ENCODE measurements at regions not wholly inside any gene's neighbourhood (a gene's known extent, or its start where the extent isn't known, plus 50 kb on each side); places are given as distances from the start of the nearest gene placed in this dataset.

GRCh38 chr10:117669122-117669521 lies 126.6 kb downstream of the EMX2 start:
- no peak for TF ChIP-seq CTCF (IDR thresholded peaks at IDR 0.05; ENCODE audit: low read depth, low read length)
- no peak for DNase-seq (ENCODE audit: extremely low read depth, low read depth)

- DNase-seq (ENCODE audit: extremely low read depth, low read depth) = no peak
- TF ChIP-seq CTCF (IDR thresholded peaks at IDR 0.05; ENCODE audit: low read depth, low read length) = no peak
Observed at GRCh38 chr10:117670116-117670904, 127.8 kb downstream of the EMX2 start.

GRCh38 chr10:117673230-117674010 lies 130.9 kb downstream of the EMX2 start:
- no peak for DNase-seq (ENCODE audit: extremely low read depth, low read depth)
- no peak for TF ChIP-seq CTCF (IDR thresholded peaks at IDR 0.05; ENCODE audit: low read depth, low read length)

- DNase-seq (ENCODE audit: extremely low read depth, low read depth) = no peak
- no peak for TF ChIP-seq CTCF (IDR thresholded peaks at IDR 0.05; ENCODE audit: low read depth, low read length)
Observed at GRCh38 chr10:117674201-117674600, 131.7 kb downstream of the EMX2 start.

GRCh38 chr10:117674646-117675045 lies 132.1 kb downstream of the EMX2 start:
- DNase-seq (ENCODE audit: extremely low read depth, low read depth) = no peak
- no peak for TF ChIP-seq CTCF (IDR thresholded peaks at IDR 0.05; ENCODE audit: low read depth, low read length)

- no peak for DNase-seq (ENCODE audit: extremely low read depth, low read depth)
- no peak for TF ChIP-seq CTCF (IDR thresholded peaks at IDR 0.05; ENCODE audit: low read depth, low read length)
Observed at GRCh38 chr10:117675514-117676055, 133.0 kb downstream of the EMX2 start.

- TF ChIP-seq CTCF (IDR thresholded peaks at IDR 0.05; ENCODE audit: low read depth, low read length) = no peak
- DNase-seq (ENCODE audit: extremely low read depth, low read depth) = no peak
Observed at GRCh38 chr10:117677239-117677638, 134.7 kb downstream of the EMX2 start.
